ENCODE measurements at regions not wholly inside any gene's neighbourhood (a gene's known extent, or its start where the extent isn't known, plus 50 kb on each side); places are given as distances from the start of the nearest gene placed in this dataset.
A peak's percentile ranks its signal among the peaks of the same experiment; 100 is the strongest.

DNA sequence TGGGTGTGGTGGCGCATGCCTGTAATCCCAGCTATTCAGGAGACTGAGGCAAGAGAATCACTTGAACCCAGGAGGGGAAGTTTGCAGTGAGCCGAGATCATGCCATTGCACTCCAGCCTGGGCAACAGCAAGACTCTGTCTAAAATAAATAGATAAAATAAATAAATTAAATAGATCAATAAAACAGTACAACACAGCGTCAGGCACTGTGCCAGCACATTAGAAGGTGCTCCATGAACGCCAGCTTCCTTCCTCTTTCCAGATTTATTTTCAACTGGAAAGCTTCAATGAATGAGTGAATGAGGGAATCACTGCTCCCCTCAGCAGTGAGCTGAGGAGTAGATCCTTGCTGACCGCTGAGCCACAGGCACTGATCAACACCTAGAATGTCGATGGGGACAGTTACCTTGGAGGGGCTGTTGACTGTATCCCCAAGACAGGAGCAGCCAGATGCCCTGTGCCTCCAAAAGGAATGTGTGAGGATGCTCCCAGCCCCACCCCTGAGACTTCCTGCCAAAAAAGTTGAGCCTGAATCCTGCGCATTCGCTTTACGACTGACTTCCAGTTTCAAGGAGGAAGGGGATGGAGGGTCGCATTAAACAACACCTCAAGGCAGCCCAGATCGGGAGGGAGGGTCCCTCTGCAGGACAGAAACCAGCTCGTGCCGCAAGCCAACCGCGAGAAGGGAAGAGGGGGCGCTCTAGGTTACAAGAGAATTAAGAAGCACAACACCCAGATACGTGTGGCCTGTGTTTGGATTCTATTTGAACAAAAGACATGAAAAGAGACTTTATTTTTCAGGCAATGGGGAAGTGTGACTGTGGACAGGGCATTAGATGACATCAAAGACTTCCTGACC lies 54.0 kb upstream of the CNOT6 start:
- ATAC-seq (ENCODE audit: low read depth) (no peak), DNase-seq (ENCODE audit: low spot score) (no peak)
- H3K4me1 ChIP-seq (ENCODE audit: insufficient read depth, poor library complexity, severe bottlenecking): no peaks in the 10 kb centered on the region
- H3K9me3 ChIP-seq (ENCODE audit: severe bottlenecking): no peaks in the 10 kb centered on the region
- no peaks in the 10 kb centered on the region for H3K27me3 ChIP-seq (ENCODE audit: insufficient read depth, poor library complexity, severe bottlenecking)
- H3K36me3 ChIP-seq (ENCODE audit: low read depth): no peaks in the 10 kb centered on the region
- no peak overlapping the region for H3K4me3 ChIP-seq (ENCODE audit: severe bottlenecking)
- TF ChIP-seq, protein P1, sequence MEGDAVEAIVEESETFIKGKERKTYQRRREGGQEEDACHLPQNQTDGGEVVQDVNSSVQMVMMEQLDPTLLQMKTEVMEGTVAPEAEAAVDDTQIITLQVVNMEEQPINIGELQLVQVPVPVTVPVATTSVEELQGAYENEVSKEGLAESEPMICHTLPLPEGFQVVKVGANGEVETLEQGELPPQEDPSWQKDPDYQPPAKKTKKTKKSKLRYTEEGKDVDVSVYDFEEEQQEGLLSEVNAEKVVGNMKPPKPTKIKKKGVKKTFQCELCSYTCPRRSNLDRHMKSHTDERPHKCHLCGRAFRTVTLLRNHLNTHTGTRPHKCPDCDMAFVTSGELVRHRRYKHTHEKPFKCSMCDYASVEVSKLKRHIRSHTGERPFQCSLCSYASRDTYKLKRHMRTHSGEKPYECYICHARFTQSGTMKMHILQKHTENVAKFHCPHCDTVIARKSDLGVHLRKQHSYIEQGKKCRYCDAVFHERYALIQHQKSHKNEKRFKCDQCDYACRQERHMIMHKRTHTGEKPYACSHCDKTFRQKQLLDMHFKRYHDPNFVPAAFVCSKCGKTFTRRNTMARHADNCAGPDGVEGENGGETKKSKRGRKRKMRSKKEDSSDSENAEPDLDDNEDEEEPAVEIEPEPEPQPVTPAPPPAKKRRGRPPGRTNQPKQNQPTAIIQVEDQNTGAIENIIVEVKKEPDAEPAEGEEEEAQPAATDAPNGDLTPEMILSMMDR (IDR thresholded peaks at IDR 0.05; ENCODE audit: poor library complexity, severe bottlenecking): no peak
- H3K27ac ChIP-seq (ENCODE audit: poor library complexity, severe bottlenecking): no peak overlapping the region

DNA sequence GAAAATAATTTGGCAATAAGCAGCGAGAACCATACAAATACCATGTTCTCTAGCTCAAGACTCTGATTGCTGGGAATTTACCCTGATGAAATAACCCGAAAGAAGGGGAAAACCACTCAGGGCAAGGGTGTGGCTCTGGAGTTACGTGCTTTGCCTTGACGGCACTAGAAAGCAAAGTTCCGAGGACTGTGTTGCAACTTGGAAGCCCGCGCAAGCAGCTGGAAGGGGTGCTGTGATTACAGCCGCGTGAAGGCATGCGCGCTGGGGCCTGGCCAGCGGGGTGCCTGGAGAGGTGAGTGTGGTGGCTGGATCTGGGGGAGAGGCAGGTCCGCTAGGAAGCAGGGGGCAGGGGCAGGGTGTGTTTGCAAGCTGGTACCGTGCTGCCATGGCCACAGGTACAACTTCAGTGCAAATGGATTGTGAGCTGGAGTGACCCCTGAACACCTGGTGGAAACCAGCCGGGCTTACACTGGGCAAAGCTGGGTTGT lies 52.6 kb upstream of the CNOT6 start:
- no peaks in the 10 kb centered on the region for H3K9me3 ChIP-seq (ENCODE audit: severe bottlenecking)
- H3K27me3 ChIP-seq (ENCODE audit: insufficient read depth, poor library complexity, severe bottlenecking): peaks cover under 1% of the 10 kb centered on the region
- H3K36me3 ChIP-seq (ENCODE audit: low read depth): no peaks in the 10 kb centered on the region
- H3K4me3 ChIP-seq (ENCODE audit: severe bottlenecking): no peak overlapping the region
- H3K4me1 ChIP-seq (ENCODE audit: insufficient read depth, poor library complexity, severe bottlenecking): no peaks in the 10 kb centered on the region
- DNase-seq (ENCODE audit: low spot score) (no peak), ATAC-seq (ENCODE audit: low read depth) (peak; percentile 63)
- TF ChIP-seq, protein P1 (IDR thresholded peaks at IDR 0.05; ENCODE audit: poor library complexity, severe bottlenecking): no peak
- H3K27ac ChIP-seq (ENCODE audit: poor library complexity, severe bottlenecking): no peak overlapping the region
